ENCODE measurements at regions not wholly inside any gene's neighbourhood (a gene's known extent, or its start where the extent isn't known, plus 50 kb on each side); places are given as distances from the start of the nearest gene placed in this dataset.

GRCh38 chr10:3363311-3364045, 190.9 kb upstream of the PITRM1 start:
- Mint-ChIP-seq H3K27ac (no peak overlapping the region), H3K4me1 (no peaks in the 10 kb centered on the region), H3K27me3 (no peaks in the 10 kb centered on the region), H3K9me3 (peaks cover 5% of the 10 kb centered on the region), H3K4me3 (no peak overlapping the region), H3K36me3 (ENCODE audit: low read depth) (no peaks in the 10 kb centered on the region)
- ATAC-seq (replicated peaks), result no peak

GRCh38 chr10:3362394-3362793, 189.8 kb upstream of the PITRM1 start:
- peak; percentile 88 for ATAC-seq (replicated peaks)
- Mint-ChIP-seq H3K27ac (no peak overlapping the region), H3K36me3 (ENCODE audit: low read depth) (no peaks in the 10 kb centered on the region), H3K27me3 (no peaks in the 10 kb centered on the region), H3K4me1 (no peaks in the 10 kb centered on the region), H3K4me3 (no peak overlapping the region), H3K9me3 (peaks cover 5% of the 10 kb centered on the region)

- H3K4me1 Mint-ChIP-seq, result no peaks in the 10 kb centered on the region
- no peak overlapping the region for H3K27ac Mint-ChIP-seq
- H3K36me3 Mint-ChIP-seq (ENCODE audit: low read depth), result no peaks in the 10 kb centered on the region
- peaks cover 5% of the 10 kb centered on the region for H3K9me3 Mint-ChIP-seq
- no peak for ATAC-seq (replicated peaks)
- H3K4me3 Mint-ChIP-seq, result no peak overlapping the region
- no peaks in the 10 kb centered on the region for H3K27me3 Mint-ChIP-seq
These were observed 189.1 kb upstream of the PITRM1 start for GRCh38 chr10:3361640-3362039.

- H3K4me1 Mint-ChIP-seq, result no peaks in the 10 kb centered on the region
- peaks cover 3% of the 10 kb centered on the region for H3K27me3 Mint-ChIP-seq
- no peak for ATAC-seq (replicated peaks)
- H3K27ac Mint-ChIP-seq, result no peak overlapping the region
- H3K36me3 Mint-ChIP-seq (ENCODE audit: low read depth), result no peaks in the 10 kb centered on the region
- H3K4me3 Mint-ChIP-seq, result no peak overlapping the region
- peaks cover 5% of the 10 kb centered on the region for H3K9me3 Mint-ChIP-seq
These were observed 185.2 kb upstream of the PITRM1 start for GRCh38 chr10:3357737-3358136.

GRCh38 chr10:3355536-3355935, 183.0 kb upstream of the PITRM1 start:
- Mint-ChIP-seq H3K36me3 (ENCODE audit: low read depth) (no peaks in the 10 kb centered on the region), H3K27ac (no peak overlapping the region), H3K4me1 (peaks cover 6% of the 10 kb centered on the region), H3K9me3 (no peaks in the 10 kb centered on the region), H3K27me3 (peaks cover 9% of the 10 kb centered on the region), H3K4me3 (no peak overlapping the region)
- no peak for ATAC-seq (replicated peaks)

- Mint-ChIP-seq H3K27me3 (peaks cover 9% of the 10 kb centered on the region), H3K4me1 (peaks cover 6% of the 10 kb centered on the region), H3K9me3 (no peaks in the 10 kb centered on the region), H3K4me3 (no peak overlapping the region), H3K27ac (no peak overlapping the region), H3K36me3 (ENCODE audit: low read depth) (no peaks in the 10 kb centered on the region)
- no peak for ATAC-seq (replicated peaks)
These were observed 181.8 kb upstream of the PITRM1 start for GRCh38 chr10:3354174-3354900.

- ATAC-seq (replicated peaks), result no peak
- peaks cover 6% of the 10 kb centered on the region for H3K4me1 Mint-ChIP-seq
- peaks cover 13% of the 10 kb centered on the region for H3K27me3 Mint-ChIP-seq
- no peaks in the 10 kb centered on the region for H3K36me3 Mint-ChIP-seq (ENCODE audit: low read depth)
- H3K9me3 Mint-ChIP-seq, result no peaks in the 10 kb centered on the region
- no peak overlapping the region for H3K27ac Mint-ChIP-seq
- no peak overlapping the region for H3K4me3 Mint-ChIP-seq
These were observed 180.7 kb upstream of the PITRM1 start for GRCh38 chr10:3353235-3353634.

GRCh38 chr10:3350617-3351258, 178.2 kb upstream of the PITRM1 start:
- ATAC-seq (replicated peaks), result no peak
- Mint-ChIP-seq H3K27me3 (peaks cover 16% of the 10 kb centered on the region), H3K4me3 (no peak overlapping the region), H3K4me1 (peaks cover 6% of the 10 kb centered on the region), H3K27ac (no peak overlapping the region), H3K36me3 (ENCODE audit: low read depth) (no peaks in the 10 kb centered on the region), H3K9me3 (no peaks in the 10 kb centered on the region)

GRCh38 chr10:3350205-3350604, 177.6 kb upstream of the PITRM1 start:
- no peak for ATAC-seq (replicated peaks)
- H3K36me3 Mint-ChIP-seq (ENCODE audit: low read depth), result no peaks in the 10 kb centered on the region
- no peak overlapping the region for H3K27ac Mint-ChIP-seq
- peaks cover 21% of the 10 kb centered on the region for H3K27me3 Mint-ChIP-seq
- H3K9me3 Mint-ChIP-seq, result no peaks in the 10 kb centered on the region
- peaks cover 6% of the 10 kb centered on the region for H3K4me1 Mint-ChIP-seq
- no peak overlapping the region for H3K4me3 Mint-ChIP-seq

GRCh38 chr10:3348564-3348963, 176.0 kb upstream of the PITRM1 start:
- Mint-ChIP-seq H3K4me1 (peaks cover 6% of the 10 kb centered on the region), H3K27ac (no peak overlapping the region), H3K4me3 (no peak overlapping the region), H3K27me3 (peaks cover 26% of the 10 kb centered on the region), H3K36me3 (ENCODE audit: low read depth) (no peaks in the 10 kb centered on the region), H3K9me3 (no peaks in the 10 kb centered on the region)
- ATAC-seq (replicated peaks), result no peak

- no peaks in the 10 kb centered on the region for H3K36me3 Mint-ChIP-seq (ENCODE audit: low read depth)
- ATAC-seq (replicated peaks), result no peak
- peaks cover 24% of the 10 kb centered on the region for H3K27me3 Mint-ChIP-seq
- H3K4me1 Mint-ChIP-seq, result peaks cover 6% of the 10 kb centered on the region
- no peak overlapping the region for H3K4me3 Mint-ChIP-seq
- H3K9me3 Mint-ChIP-seq, result no peaks in the 10 kb centered on the region
- no peak overlapping the region for H3K27ac Mint-ChIP-seq
These were observed 175.0 kb upstream of the PITRM1 start for GRCh38 chr10:3347413-3348182.

- ATAC-seq (replicated peaks), result no peak
- H3K4me1 Mint-ChIP-seq, result peaks cover 6% of the 10 kb centered on the region
- H3K4me3 Mint-ChIP-seq, result no peak overlapping the region
- H3K27ac Mint-ChIP-seq, result no peak overlapping the region
- H3K27me3 Mint-ChIP-seq, result peaks cover 25% of the 10 kb centered on the region
- no peaks in the 10 kb centered on the region for H3K36me3 Mint-ChIP-seq (ENCODE audit: low read depth)
- H3K9me3 Mint-ChIP-seq, result no peaks in the 10 kb centered on the region
These were observed 174.3 kb upstream of the PITRM1 start for GRCh38 chr10:3346851-3347250.

GRCh38 chr10:3342771-3343170, 170.2 kb upstream of the PITRM1 start:
- no peak overlapping the region for H3K27ac Mint-ChIP-seq
- H3K36me3 Mint-ChIP-seq (ENCODE audit: low read depth), result no peaks in the 10 kb centered on the region
- H3K4me3 Mint-ChIP-seq, result no peak overlapping the region
- peaks cover 23% of the 10 kb centered on the region for H3K27me3 Mint-ChIP-seq
- ATAC-seq (replicated peaks), result no peak
- no peaks in the 10 kb centered on the region for H3K9me3 Mint-ChIP-seq
- peaks cover 4% of the 10 kb centered on the region for H3K4me1 Mint-ChIP-seq

GRCh38 chr10:3340127-3340730, 167.6 kb upstream of the PITRM1 start:
- H3K27ac Mint-ChIP-seq, result no peak overlapping the region
- ATAC-seq (replicated peaks), result no peak
- no peaks in the 10 kb centered on the region for H3K9me3 Mint-ChIP-seq
- H3K27me3 Mint-ChIP-seq, result peaks cover 16% of the 10 kb centered on the region
- peaks cover 4% of the 10 kb centered on the region for H3K4me1 Mint-ChIP-seq
- H3K36me3 Mint-ChIP-seq (ENCODE audit: low read depth), result no peaks in the 10 kb centered on the region
- H3K4me3 Mint-ChIP-seq, result no peak overlapping the region
